Caco-2 (cell line): ENCODE measurements at regions not wholly inside any gene's neighbourhood (a gene's known extent, or its start where the extent isn't known, plus 50 kb on each side); places are given as distances from the start of the nearest gene placed in this dataset.

Experiments used
- BruUV-seq: library from RNA; stranded (reverse); fragments of 400-500 nt; replicated peaks from 2 replicates; lab custom pipeline; 2021; lab: Mats Ljungman, UMichigan
- CTCF ChIA-PET: fragments of 300-600 bp; sonication (Branson Sonifier 250); formaldehyde crosslinking; loops from one replicate; lab custom pipeline; 2022; ENCODE audit warnings: antibody characterized with exemption; lab: Charles Lee
- POLR2A ChIA-PET: fragments of 300-600 bp; sonication (Branson Sonifier 250); formaldehyde crosslinking; loops from one replicate; lab custom pipeline; 2022; ENCODE audit warnings: antibody characterized with exemption; lab: Charles Lee
- DNase-seq, 2 experiments: peaks; one replicate each; pipeline versions ENCODE4 v3.0.0 to v3.0.0-alpha.2; 2020 to 2022
- H3K27me3 ChIP-seq: replicated peaks from 2 replicates; pipeline ENCODE4 v1.6.0; 2011; ENCODE audit warnings: low read length; ENCODE audit not compliant: control insufficient read depth, insufficient read depth
- H3K36me3 ChIP-seq: 2 replicates; pipeline ENCODE4 v1.5.1; 2011; ENCODE audit warnings: low read length; ENCODE audit not compliant: control insufficient read depth, insufficient read depth
- H3K4me1 ChIP-seq: fragments of 250-450 bp; sonication (Bioruptor Pico); 2 replicates; pipeline ENCODE4 v1.5.1; 2020; ENCODE audit warnings: mild to moderate bottlenecking
- H3K4me3 ChIP-seq: 2 replicates; pipeline ENCODE4 v1.5.1; 2011; ENCODE audit warnings: low read depth, mild to moderate bottlenecking, control low read depth, low read length
- H3K9me3 ChIP-seq: fragments of 250-450 bp; sonication (Bioruptor Pico); 2 replicates; pipeline ENCODE4 v1.5.1; 2020; ENCODE audit warnings: mild to moderate bottlenecking, moderate library complexity
- H3K27ac Mint-ChIP-seq: one replicate; pipeline ENCODE4 v1.8.0; 2022; ENCODE audit warnings: mixed read lengths; ENCODE audit not compliant: unreplicated experiment
- H3K27me3 Mint-ChIP-seq: one replicate; pipeline ENCODE4 v1.8.0; 2022; ENCODE audit warnings: mixed read lengths; ENCODE audit not compliant: insufficient read depth, unreplicated experiment
- H3K36me3 Mint-ChIP-seq: one replicate; pipeline ENCODE4 v1.8.0; 2022; ENCODE audit warnings: mild to moderate bottlenecking, mixed read lengths; ENCODE audit not compliant: insufficient read depth, unreplicated experiment
- H3K4me1 Mint-ChIP-seq: one replicate; pipeline ENCODE4 v1.8.0; 2022; ENCODE audit warnings: low read depth, mixed read lengths; ENCODE audit not compliant: unreplicated experiment
- H3K4me3 Mint-ChIP-seq: one replicate; pipeline ENCODE4 v1.8.0; 2022; ENCODE audit warnings: mild to moderate bottlenecking, moderate library complexity, mixed read lengths; ENCODE audit not compliant: unreplicated experiment
- H3K9me3 Mint-ChIP-seq: one replicate; pipeline ENCODE4 v1.8.0; 2022; ENCODE audit warnings: mixed read lengths; ENCODE audit not compliant: unreplicated experiment
- intact Hi-C: fragments of 100-400 bp; cut with micrococcal nuclease; formaldehyde crosslinking; loops from one replicate; pipeline ENCODE4 v1.10.0; 2022; ENCODE audit not compliant: unreplicated experiment
- TF ChIP-seq, protein P1 (sequence below), 2 experiments: fragments of 200-600 bp in 1 of 2; IDR thresholded peaks; 1 replicate in 1 of 2; 2 replicates in 1 of 2; pipeline versions ENCODE4 v1.5.1 to v1.8.0; 2011 to 2022; ENCODE audit warnings: antibody characterized with exemption in 1 of 2, control low read depth in 1 of 2, inconsistent platforms in 1 of 2, low read depth in 1 of 2, low read length in 1 of 2, mild to moderate bottlenecking in 1 of 2, moderate library complexity in 1 of 2; ENCODE audit not compliant: insufficient read depth in 1 of 2, severe bottlenecking in 1 of 2, unreplicated experiment in 1 of 2

GRCh38 chr4:120156120-120156718, 89.6 kb upstream of the MAD2L1 start:
- Mint-ChIP-seq H3K27me3 (peaks cover 6% of the 10 kb centered on the region), H3K36me3 (no peaks in the 10 kb centered on the region), H3K4me3 (no peak overlapping the region), H3K4me1 (no peaks in the 10 kb centered on the region), H3K9me3 (no peaks in the 10 kb centered on the region), H3K27ac (no peak overlapping the region)
- TF ChIP-seq, protein P1, sequence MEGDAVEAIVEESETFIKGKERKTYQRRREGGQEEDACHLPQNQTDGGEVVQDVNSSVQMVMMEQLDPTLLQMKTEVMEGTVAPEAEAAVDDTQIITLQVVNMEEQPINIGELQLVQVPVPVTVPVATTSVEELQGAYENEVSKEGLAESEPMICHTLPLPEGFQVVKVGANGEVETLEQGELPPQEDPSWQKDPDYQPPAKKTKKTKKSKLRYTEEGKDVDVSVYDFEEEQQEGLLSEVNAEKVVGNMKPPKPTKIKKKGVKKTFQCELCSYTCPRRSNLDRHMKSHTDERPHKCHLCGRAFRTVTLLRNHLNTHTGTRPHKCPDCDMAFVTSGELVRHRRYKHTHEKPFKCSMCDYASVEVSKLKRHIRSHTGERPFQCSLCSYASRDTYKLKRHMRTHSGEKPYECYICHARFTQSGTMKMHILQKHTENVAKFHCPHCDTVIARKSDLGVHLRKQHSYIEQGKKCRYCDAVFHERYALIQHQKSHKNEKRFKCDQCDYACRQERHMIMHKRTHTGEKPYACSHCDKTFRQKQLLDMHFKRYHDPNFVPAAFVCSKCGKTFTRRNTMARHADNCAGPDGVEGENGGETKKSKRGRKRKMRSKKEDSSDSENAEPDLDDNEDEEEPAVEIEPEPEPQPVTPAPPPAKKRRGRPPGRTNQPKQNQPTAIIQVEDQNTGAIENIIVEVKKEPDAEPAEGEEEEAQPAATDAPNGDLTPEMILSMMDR (IDR thresholded peaks at IDR 0.05; ENCODE audit: insufficient read depth in 1 of 2, low read depth in 1 of 2, low read length in 1 of 2, severe bottlenecking in 1 of 2, unreplicated experiment in 1 of 2) = peak; percentile 28 to 57
- Histone ChIP-seq H3K27me3 (no peaks in the 10 kb centered on the region), H3K9me3 (no peaks in the 10 kb centered on the region), H3K36me3 (no peaks in the 10 kb centered on the region), H3K4me3 (no peak overlapping the region), H3K4me1 (no peaks in the 10 kb centered on the region)
- BruUV-seq = no TSS peak
- ChIA-PET CTCF (no interaction called here), POLR2A (no interaction called here)
- peak in 1 of 2 experiments; percentile 56 for DNase-seq
- intact Hi-C loops = loop anchor here (1.0 to 10.0 kb wide), 7 partner anchors 85 to 1096 kb away; no protein-coding TSS in a partner anchor

GRCh38 chr4:120155287-120155686, 88.6 kb upstream of the MAD2L1 start:
- POLR2A ChIA-PET = no interaction called here
- no peaks in the 10 kb centered on the region for H3K36me3 Mint-ChIP-seq
- intact Hi-C loops = loop anchor here (5.0 to 10.0 kb wide), 3 partner anchors 410 to 957 kb away; no protein-coding TSS in a partner anchor
- no peak for DNase-seq
- no peaks in the 10 kb centered on the region for H3K4me1 Mint-ChIP-seq
- Histone ChIP-seq H3K9me3 (no peaks in the 10 kb centered on the region), H3K36me3 (no peaks in the 10 kb centered on the region), H3K4me1 (no peaks in the 10 kb centered on the region), H3K4me3 (no peak overlapping the region), H3K27me3 (no peaks in the 10 kb centered on the region)
- TF ChIP-seq, protein P1 (IDR thresholded peaks at IDR 0.05; ENCODE audit: insufficient read depth in 1 of 2, low read depth in 1 of 2, low read length in 1 of 2, severe bottlenecking in 1 of 2, unreplicated experiment in 1 of 2) = no peak
- CTCF ChIA-PET = interaction anchor here (0.6 kb wide), 1 partner anchor 173 kb away, joined by 3 read pairs; no protein-coding TSS in a partner anchor
- H3K4me3 Mint-ChIP-seq = no peak overlapping the region
- no TSS peak for BruUV-seq
- H3K27me3 Mint-ChIP-seq = peaks cover 6% of the 10 kb centered on the region
- H3K9me3 Mint-ChIP-seq = no peaks in the 10 kb centered on the region
- H3K27ac Mint-ChIP-seq = no peak overlapping the region

- H3K4me1 ChIP-seq = no peaks in the 10 kb centered on the region
- Mint-ChIP-seq H3K27me3 (no peaks in the 10 kb centered on the region), H3K4me3 (no peak overlapping the region), H3K36me3 (no peaks in the 10 kb centered on the region), H3K9me3 (no peaks in the 10 kb centered on the region), H3K4me1 (no peaks in the 10 kb centered on the region), H3K27ac (no peak overlapping the region)
- DNase-seq = no peak
- TF ChIP-seq, protein P1 (IDR thresholded peaks at IDR 0.05; ENCODE audit: insufficient read depth in 1 of 2, low read depth in 1 of 2, low read length in 1 of 2, severe bottlenecking in 1 of 2, unreplicated experiment in 1 of 2) = no peak
- no peaks in the 10 kb centered on the region for H3K27me3 ChIP-seq
- ChIA-PET CTCF (no interaction called here), POLR2A (no interaction called here)
- no peaks in the 10 kb centered on the region for H3K9me3 ChIP-seq
- intact Hi-C loops = loop anchor here (5.0 kb wide), 1 partner anchor 72 kb away; no protein-coding TSS in a partner anchor
- no peak overlapping the region for H3K4me3 ChIP-seq
- no peaks in the 10 kb centered on the region for H3K36me3 ChIP-seq
- no TSS peak for BruUV-seq
These were observed 78.0 kb upstream of the MAD2L1 start for GRCh38 chr4:120144634-120145033.
